Right lobe of liver (tissue), 6 donors: ENCODE measurements at regions not wholly inside any gene's neighbourhood (a gene's known extent, or its start where the extent isn't known, plus 50 kb on each side); places are given as distances from the start of the nearest gene placed in this dataset.

Source experiments
- ATAC-seq, 4 donors: fragments of 200-7000 bp; cut with Tn5 transposase; one replicate each; pipeline ENCODE4 v1.9.1; 2020; ENCODE audit warnings: mild to moderate bottlenecking in 4 of 4, moderate library complexity in 4 of 4
- DNase-seq, 3 donors: peaks; one replicate each; pipeline ENCODE4 v3.0.0-alpha.2; 2020
- H3K27ac ChIP-seq, 3 donors: fragments of 200-600 bp; one replicate each; pipeline ENCODE4 v1.8.0; 2022
- H3K27me3 ChIP-seq, 2 donors: fragments of 200-600 bp; one replicate each; pipeline ENCODE4 v1.8.0; 2022
- H3K36me3 ChIP-seq, 4 donors: fragments of 200-600 bp; sonication (generic) in 1 of 4; one replicate each; pipeline versions ENCODE4 v1.5.1 to v1.8.0; 2017 to 2022; ENCODE audit warnings: control low read depth in 1 of 4
- H3K4me1 ChIP-seq, 4 donors: fragments of 200-600 bp; sonication (generic) in 1 of 4; one replicate each; pipeline versions ENCODE4 v1.5.1 to v1.8.0; 2017 to 2022; ENCODE audit warnings: control low read depth in 1 of 4
- H3K4me3 ChIP-seq, 3 donors: fragments of 200-600 bp; one replicate each; pipeline ENCODE4 v1.8.0; 2022
- H3K9me3 ChIP-seq, 4 donors: fragments of 200-600 bp; sonication (generic) in 1 of 4; one replicate each; pipeline versions ENCODE4 v1.5.1 to v1.8.0; 2017 to 2022; ENCODE audit warnings: control low read depth in 1 of 4
- POLR2A ChIP-seq: fragments of 450-650 bp; IDR thresholded peaks from one replicate; pipeline ENCODE4 v1.6.1; 2017; ENCODE audit warnings: antibody characterized with exemption, mild to moderate bottlenecking
- WGBS: methylation state at CpG from one replicate; pipeline ENCODE4 v1.1.6; 2018; ENCODE audit warnings: low coverage, low lambda C conversion rate; ENCODE audit not compliant: insufficient coverage; ENCODE audit errors: missing lambda C conversion rate; 5-methylcytosine and 5-hydroxymethylcytosine counted together
- intact Hi-C, 2 donors: fragments of 100-400 bp; cut with DNase I; formaldehyde crosslinking; loops; one replicate each; pipeline versions ENCODE4 v1.11.2 to v1.14.1; 2022
- TF ChIP-seq, protein P1 (sequence below), 4 donors: fragments of 200-600 bp in 3 of 4; fragments of 450-650 bp in 1 of 4; IDR thresholded peaks; one replicate each; pipeline versions ENCODE4 v1.5.1 to v1.8.0; 2016 to 2022; ENCODE audit warnings: antibody characterized with exemption in 4 of 4, mild to moderate bottlenecking in 2 of 4
- donor health status: DM: no; HTN: yes; CAD: no.
- donor health status: DM: no; HTN: no; CAD: no.
- donor health status: DM: no; HTN: no; CAD: no.
- donor health status: DM: no; HTN: yes; CAD: no.
- donor health status: DM: no; HTN: yes; CAD: no.

GRCh38 chr11:96753997-96754396 is 364.2 kb downstream of the JRKL start:
- intact Hi-C loops = no loop called here
- TF ChIP-seq, protein P1, sequence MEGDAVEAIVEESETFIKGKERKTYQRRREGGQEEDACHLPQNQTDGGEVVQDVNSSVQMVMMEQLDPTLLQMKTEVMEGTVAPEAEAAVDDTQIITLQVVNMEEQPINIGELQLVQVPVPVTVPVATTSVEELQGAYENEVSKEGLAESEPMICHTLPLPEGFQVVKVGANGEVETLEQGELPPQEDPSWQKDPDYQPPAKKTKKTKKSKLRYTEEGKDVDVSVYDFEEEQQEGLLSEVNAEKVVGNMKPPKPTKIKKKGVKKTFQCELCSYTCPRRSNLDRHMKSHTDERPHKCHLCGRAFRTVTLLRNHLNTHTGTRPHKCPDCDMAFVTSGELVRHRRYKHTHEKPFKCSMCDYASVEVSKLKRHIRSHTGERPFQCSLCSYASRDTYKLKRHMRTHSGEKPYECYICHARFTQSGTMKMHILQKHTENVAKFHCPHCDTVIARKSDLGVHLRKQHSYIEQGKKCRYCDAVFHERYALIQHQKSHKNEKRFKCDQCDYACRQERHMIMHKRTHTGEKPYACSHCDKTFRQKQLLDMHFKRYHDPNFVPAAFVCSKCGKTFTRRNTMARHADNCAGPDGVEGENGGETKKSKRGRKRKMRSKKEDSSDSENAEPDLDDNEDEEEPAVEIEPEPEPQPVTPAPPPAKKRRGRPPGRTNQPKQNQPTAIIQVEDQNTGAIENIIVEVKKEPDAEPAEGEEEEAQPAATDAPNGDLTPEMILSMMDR (IDR thresholded peaks at IDR 0.05) = no peak
- TF ChIP-seq POLR2A = no peak
- Histone ChIP-seq H3K36me3 (no peaks in the 10 kb centered on the region), H3K27me3 (no peaks in the 10 kb centered on the region), H3K4me1 (no peaks in the 10 kb centered on the region), H3K27ac (no peak overlapping the region), H3K9me3 (no peaks in the 10 kb centered on the region), H3K4me3 (no peak overlapping the region)
- no peak for DNase-seq
- no peak for ATAC-seq
- WGBS = 63% methylated on average over 2 of the region's 2 CpGs

- Histone ChIP-seq H3K9me3 (no peaks in the 10 kb centered on the region), H3K36me3 (no peaks in the 10 kb centered on the region), H3K4me1 (no peaks in the 10 kb centered on the region), H3K27ac (no peak overlapping the region), H3K27me3 (no peaks in the 10 kb centered on the region), H3K4me3 (no peak overlapping the region)
- intact Hi-C loops = no loop called here
- TF ChIP-seq, protein P1 (IDR thresholded peaks at IDR 0.05) = no peak
- no peak for TF ChIP-seq POLR2A
- DNase-seq (no peak), ATAC-seq (no peak)
- WGBS = 35% methylated on average over 2 of the region's 2 CpGs
These were observed 365.4 kb downstream of the JRKL start for GRCh38 chr11:96755209-96755608.

GRCh38 chr11:96755752-96756151 is 365.9 kb downstream of the JRKL start:
- 54% methylated on average over 4 of the region's 8 CpGs for whole genome bisulfite sequencing
- no peaks in the 10 kb centered on the region for H3K27me3 ChIP-seq
- H3K4me3 ChIP-seq = no peak overlapping the region
- no peak for TF ChIP-seq POLR2A
- TF ChIP-seq, protein P1 (IDR thresholded peaks at IDR 0.05) = no peak
- intact Hi-C loops = no loop called here
- ATAC-seq (no peak), DNase-seq (no peak)
- no peak overlapping the region for H3K27ac ChIP-seq
- H3K36me3 ChIP-seq = no peaks in the 10 kb centered on the region
- H3K4me1 ChIP-seq = no peaks in the 10 kb centered on the region
- H3K9me3 ChIP-seq = no peaks in the 10 kb centered on the region

DNA sequence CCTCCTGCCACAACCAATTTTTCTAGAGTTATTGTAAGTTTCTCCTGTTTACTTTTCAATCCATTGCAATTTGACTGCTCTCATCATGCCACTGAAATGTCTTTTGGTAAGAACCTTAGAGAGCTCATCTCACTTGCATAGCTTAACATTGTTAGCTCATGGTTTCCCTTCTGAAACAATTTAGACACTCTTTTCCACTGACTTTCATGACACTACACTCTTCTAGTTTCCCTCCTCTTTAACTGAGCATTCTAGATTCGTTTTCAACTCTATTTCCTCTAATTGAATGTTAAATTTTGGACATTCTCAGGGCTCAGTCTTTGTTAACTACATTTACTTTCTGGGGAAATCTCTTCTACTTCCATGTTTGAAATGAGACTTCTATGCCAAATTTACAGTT is 369.1 kb downstream of the JRKL start:
- intact Hi-C loops = no loop called here
- Histone ChIP-seq H3K4me3 (no peak overlapping the region), H3K4me1 (no peaks in the 10 kb centered on the region), H3K36me3 (no peaks in the 10 kb centered on the region), H3K27me3 (no peaks in the 10 kb centered on the region), H3K9me3 (no peaks in the 10 kb centered on the region), H3K27ac (no peak overlapping the region)
- DNase-seq = no peak
- TF ChIP-seq, protein P1 (IDR thresholded peaks at IDR 0.05) = no peak
- no peak for TF ChIP-seq POLR2A
- ATAC-seq = no peak
- 12% methylated on average over 1 of the region's 1 CpG for WGBS

- DNase-seq (no peak), ATAC-seq (no peak)
- H3K4me3 ChIP-seq = no peak overlapping the region
- no peaks in the 10 kb centered on the region for H3K4me1 ChIP-seq
- no peaks in the 10 kb centered on the region for H3K27me3 ChIP-seq
- no peaks in the 10 kb centered on the region for H3K9me3 ChIP-seq
- intact Hi-C loops = no loop called here
- TF ChIP-seq POLR2A = no peak
- TF ChIP-seq, protein P1 (IDR thresholded peaks at IDR 0.05) = no peak
- no peaks in the 10 kb centered on the region for H3K36me3 ChIP-seq
- no peak overlapping the region for H3K27ac ChIP-seq
- WGBS = 56% methylated on average over 2 of the region's 2 CpGs
These were observed 370.5 kb downstream of the JRKL start for GRCh38 chr11:96760306-96760705.
